ENCODE measurements at regions not wholly inside any gene's neighbourhood (a gene's known extent, or its start where the extent isn't known, plus 50 kb on each side); places are given as distances from the start of the nearest gene placed in this dataset.
"Not testable (repeated sequence)": the region's sequence is repeated elsewhere in the genome, so short reads cannot be mapped to it uniquely, and the experiment has no call there.

DNA sequence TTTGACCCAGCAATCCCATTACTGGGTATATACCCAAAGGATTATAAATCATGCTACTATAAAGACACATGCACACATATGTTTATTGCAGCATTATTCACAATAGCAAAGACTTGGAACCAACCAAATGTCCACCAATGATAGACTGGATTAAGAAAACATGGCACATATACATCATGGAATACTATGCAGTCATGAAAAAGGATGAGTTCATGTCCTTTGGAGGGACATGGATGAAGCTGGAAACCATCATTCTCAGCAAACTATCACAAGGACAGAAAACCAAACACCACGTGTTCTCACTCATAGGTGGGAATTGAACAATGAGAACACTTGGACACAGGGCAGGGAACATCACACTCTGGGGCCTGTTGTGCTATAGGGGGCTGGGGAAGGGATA lies 326.9 kb downstream of the INSIG2 start:
- TF ChIP-seq, protein P1, sequence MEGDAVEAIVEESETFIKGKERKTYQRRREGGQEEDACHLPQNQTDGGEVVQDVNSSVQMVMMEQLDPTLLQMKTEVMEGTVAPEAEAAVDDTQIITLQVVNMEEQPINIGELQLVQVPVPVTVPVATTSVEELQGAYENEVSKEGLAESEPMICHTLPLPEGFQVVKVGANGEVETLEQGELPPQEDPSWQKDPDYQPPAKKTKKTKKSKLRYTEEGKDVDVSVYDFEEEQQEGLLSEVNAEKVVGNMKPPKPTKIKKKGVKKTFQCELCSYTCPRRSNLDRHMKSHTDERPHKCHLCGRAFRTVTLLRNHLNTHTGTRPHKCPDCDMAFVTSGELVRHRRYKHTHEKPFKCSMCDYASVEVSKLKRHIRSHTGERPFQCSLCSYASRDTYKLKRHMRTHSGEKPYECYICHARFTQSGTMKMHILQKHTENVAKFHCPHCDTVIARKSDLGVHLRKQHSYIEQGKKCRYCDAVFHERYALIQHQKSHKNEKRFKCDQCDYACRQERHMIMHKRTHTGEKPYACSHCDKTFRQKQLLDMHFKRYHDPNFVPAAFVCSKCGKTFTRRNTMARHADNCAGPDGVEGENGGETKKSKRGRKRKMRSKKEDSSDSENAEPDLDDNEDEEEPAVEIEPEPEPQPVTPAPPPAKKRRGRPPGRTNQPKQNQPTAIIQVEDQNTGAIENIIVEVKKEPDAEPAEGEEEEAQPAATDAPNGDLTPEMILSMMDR (IDR thresholded peaks at IDR 0.05): not testable (repeated sequence)
- not testable (repeated sequence) for TF ChIP-seq POLR2AphosphoS5 (IDR thresholded peaks at IDR 0.05)

Measured in esophagus muscularis mucosa (tissue), 3 donors.